Neural crest cell (in vitro differentiated cells): ENCODE measurements at regions not wholly inside any gene's neighbourhood (a gene's known extent, or its start where the extent isn't known, plus 50 kb on each side); places are given as distances from the start of the nearest gene placed in this dataset.

Source experiments
- DNase-seq: peaks from one replicate; pipeline ENCODE4 v3.0.0; 2021; ENCODE audit warnings: low read depth, mixed read lengths, low spot score
- H3K27ac Mint-ChIP-seq: one replicate; pipeline ENCODE4 v1.8.0; 2021; ENCODE audit warnings: mild to moderate bottlenecking, mixed read lengths; ENCODE audit not compliant: unreplicated experiment
- H3K27me3 Mint-ChIP-seq: 2 replicates; pipeline ENCODE4 v1.8.0; 2021; ENCODE audit warnings: low read depth, mild to moderate bottlenecking, mixed read lengths
- H3K36me3 Mint-ChIP-seq: 2 replicates; pipeline ENCODE4 v1.8.0; 2021; ENCODE audit warnings: low read depth, mild to moderate bottlenecking, mixed read lengths
- H3K4me1 Mint-ChIP-seq: 2 replicates; pipeline ENCODE4 v1.8.0; 2021; ENCODE audit warnings: mixed read lengths
- H3K4me3 Mint-ChIP-seq: one replicate; pipeline ENCODE4 v1.8.0; 2021; ENCODE audit warnings: mild to moderate bottlenecking, mixed read lengths
- H3K9me3 Mint-ChIP-seq: 2 replicates; pipeline ENCODE4 v1.8.0; 2021; ENCODE audit warnings: mixed read lengths
- TF ChIP-seq, protein P1 (sequence below): fragments of 200-600 bp; sonication (generic); conservative IDR thresholded peaks from 2 replicates; pipeline ENCODE4 v1.5.0; 2021; ENCODE audit warnings: antibody characterized with exemption, mild to moderate bottlenecking

DNA sequence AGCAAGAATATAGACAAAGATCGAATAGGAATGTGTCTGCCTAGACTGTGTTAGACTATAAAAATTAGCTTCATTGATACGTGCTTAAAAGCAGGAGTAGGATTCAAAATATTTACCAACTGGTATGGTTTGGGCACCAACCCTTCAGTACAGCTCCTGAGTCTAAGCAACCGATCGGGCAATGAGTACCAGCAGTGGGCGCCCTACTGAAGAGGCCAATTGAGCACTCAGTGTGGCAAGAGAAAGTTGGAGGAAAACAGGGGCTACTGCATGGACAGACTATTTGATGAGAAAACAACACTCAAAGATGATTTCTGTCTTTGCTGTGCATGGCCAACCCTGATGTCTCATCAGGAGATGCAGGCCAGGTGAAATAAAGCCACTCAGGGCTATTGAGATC lies 176.0 kb upstream of the NWD2 start:
- no peaks in the 10 kb centered on the region for H3K36me3 Mint-ChIP-seq
- no peak for DNase-seq
- H3K27ac Mint-ChIP-seq: no peak overlapping the region
- H3K4me3 Mint-ChIP-seq: no peak overlapping the region
- no peaks in the 10 kb centered on the region for H3K9me3 Mint-ChIP-seq
- H3K4me1 Mint-ChIP-seq: no peaks in the 10 kb centered on the region
- no peaks in the 10 kb centered on the region for H3K27me3 Mint-ChIP-seq
- TF ChIP-seq, protein P1, sequence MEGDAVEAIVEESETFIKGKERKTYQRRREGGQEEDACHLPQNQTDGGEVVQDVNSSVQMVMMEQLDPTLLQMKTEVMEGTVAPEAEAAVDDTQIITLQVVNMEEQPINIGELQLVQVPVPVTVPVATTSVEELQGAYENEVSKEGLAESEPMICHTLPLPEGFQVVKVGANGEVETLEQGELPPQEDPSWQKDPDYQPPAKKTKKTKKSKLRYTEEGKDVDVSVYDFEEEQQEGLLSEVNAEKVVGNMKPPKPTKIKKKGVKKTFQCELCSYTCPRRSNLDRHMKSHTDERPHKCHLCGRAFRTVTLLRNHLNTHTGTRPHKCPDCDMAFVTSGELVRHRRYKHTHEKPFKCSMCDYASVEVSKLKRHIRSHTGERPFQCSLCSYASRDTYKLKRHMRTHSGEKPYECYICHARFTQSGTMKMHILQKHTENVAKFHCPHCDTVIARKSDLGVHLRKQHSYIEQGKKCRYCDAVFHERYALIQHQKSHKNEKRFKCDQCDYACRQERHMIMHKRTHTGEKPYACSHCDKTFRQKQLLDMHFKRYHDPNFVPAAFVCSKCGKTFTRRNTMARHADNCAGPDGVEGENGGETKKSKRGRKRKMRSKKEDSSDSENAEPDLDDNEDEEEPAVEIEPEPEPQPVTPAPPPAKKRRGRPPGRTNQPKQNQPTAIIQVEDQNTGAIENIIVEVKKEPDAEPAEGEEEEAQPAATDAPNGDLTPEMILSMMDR: no peak

- H3K4me3 Mint-ChIP-seq: no peak overlapping the region
- H3K9me3 Mint-ChIP-seq: no peaks in the 10 kb centered on the region
- no peak for DNase-seq
- H3K4me1 Mint-ChIP-seq: no peaks in the 10 kb centered on the region
- no peaks in the 10 kb centered on the region for H3K36me3 Mint-ChIP-seq
- no peak overlapping the region for H3K27ac Mint-ChIP-seq
- TF ChIP-seq, protein P1: no peak
- H3K27me3 Mint-ChIP-seq: no peaks in the 10 kb centered on the region
These were observed 174.5 kb upstream of the NWD2 start for GRCh38 chr4:37070041-37070440.

DNA sequence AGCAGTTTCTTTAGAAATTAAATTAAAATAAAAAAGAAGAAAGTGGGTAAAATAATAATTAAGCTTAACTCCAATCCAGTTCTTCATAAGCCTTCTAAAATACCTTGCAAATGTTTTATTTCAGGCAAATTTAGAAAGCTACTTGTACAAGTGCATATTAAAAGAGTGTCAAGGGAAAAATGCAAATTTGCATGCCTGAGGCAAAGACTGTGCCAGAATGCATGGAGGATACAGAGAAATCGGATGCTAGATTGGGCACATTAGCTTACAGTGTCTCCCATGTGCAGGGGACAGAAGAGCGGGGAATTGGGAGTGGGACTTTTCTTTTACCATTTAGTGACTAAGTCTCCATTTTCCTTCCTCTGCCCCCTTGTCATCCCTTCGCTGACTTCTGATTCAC lies 173.0 kb upstream of the NWD2 start:
- Mint-ChIP-seq H3K4me3 (no peak overlapping the region), H3K36me3 (no peaks in the 10 kb centered on the region), H3K27me3 (no peaks in the 10 kb centered on the region), H3K9me3 (no peaks in the 10 kb centered on the region), H3K4me1 (no peaks in the 10 kb centered on the region), H3K27ac (no peak overlapping the region)
- TF ChIP-seq, protein P1: no peak
- no peak for DNase-seq

DNA sequence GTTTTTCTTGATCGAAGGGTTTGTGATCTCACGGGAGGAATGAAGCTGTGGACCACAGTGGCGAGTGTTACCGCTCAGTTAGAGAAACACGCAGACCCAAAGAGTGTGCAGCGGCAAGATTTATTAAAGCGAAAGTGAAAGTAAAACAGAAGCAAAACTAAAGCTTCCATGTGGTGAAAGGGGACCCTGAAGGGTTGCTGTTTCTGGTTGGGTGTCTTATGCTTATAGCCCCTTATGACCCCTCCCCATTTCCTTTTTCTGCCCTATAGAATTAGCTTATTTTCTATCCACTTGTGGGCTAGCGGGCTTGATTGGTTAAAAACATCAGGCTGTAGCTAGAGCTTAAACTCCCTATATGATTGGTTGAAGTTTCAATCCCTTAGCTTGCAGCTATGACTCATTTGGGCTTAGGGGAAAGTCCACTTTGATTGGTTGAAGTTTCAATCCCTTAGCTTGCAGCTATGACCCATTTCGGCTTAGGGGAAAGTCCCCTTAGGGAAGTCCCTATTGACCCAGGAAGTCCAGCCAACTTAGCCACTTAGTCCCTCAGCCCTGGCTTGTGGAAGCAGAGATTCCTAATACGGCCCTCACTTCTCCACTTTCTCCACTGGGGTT lies 171.2 kb upstream of the NWD2 start:
- H3K36me3 Mint-ChIP-seq: no peaks in the 10 kb centered on the region
- no peak for DNase-seq
- TF ChIP-seq, protein P1: no peak
- no peaks in the 10 kb centered on the region for H3K4me1 Mint-ChIP-seq
- no peaks in the 10 kb centered on the region for H3K27me3 Mint-ChIP-seq
- H3K4me3 Mint-ChIP-seq: no peak overlapping the region
- no peaks in the 10 kb centered on the region for H3K9me3 Mint-ChIP-seq
- no peak overlapping the region for H3K27ac Mint-ChIP-seq

GRCh38 chr4:37082912-37083311 lies 161.6 kb upstream of the NWD2 start:
- Mint-ChIP-seq H3K4me3 (no peak overlapping the region), H3K27ac (no peak overlapping the region), H3K4me1 (no peaks in the 10 kb centered on the region), H3K27me3 (no peaks in the 10 kb centered on the region), H3K9me3 (peaks cover 14% of the 10 kb centered on the region), H3K36me3 (peaks cover 6% of the 10 kb centered on the region)
- TF ChIP-seq, protein P1: no peak
- DNase-seq: no peak

DNA sequence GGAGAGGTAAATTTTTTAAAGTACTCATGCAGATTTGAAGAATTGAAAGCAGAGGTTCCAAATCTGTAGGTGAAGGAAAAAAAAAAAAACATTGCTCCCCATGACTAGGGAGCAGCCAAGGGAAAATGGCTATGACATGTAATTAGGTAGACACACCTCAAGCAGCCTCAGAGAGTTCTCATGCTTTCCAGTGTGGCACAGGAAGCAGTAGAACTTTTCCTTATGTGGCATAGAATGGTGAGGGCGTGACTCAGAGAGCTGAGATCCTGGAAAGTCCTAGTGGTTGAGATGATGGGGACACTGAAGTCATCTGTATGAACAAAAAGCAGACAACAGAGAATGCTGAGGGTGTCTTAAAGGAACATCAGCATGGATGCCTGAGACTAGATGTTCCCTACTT lies 148.6 kb upstream of the NWD2 start:
- no peaks in the 10 kb centered on the region for H3K9me3 Mint-ChIP-seq

More for the DNA sequence above, 148.6 kb upstream of the NWD2 start:
- DNase-seq: no peak
- H3K36me3 Mint-ChIP-seq: no peaks in the 10 kb centered on the region
- TF ChIP-seq, protein P1: no peak
- H3K4me3 Mint-ChIP-seq: no peak overlapping the region
- no peak overlapping the region for H3K27ac Mint-ChIP-seq
- H3K27me3 Mint-ChIP-seq: no peaks in the 10 kb centered on the region
- no peaks in the 10 kb centered on the region for H3K4me1 Mint-ChIP-seq
